WTC11 (cell line): ENCODE measurements at regions not wholly inside any gene's neighbourhood (a gene's known extent, or its start where the extent isn't known, plus 50 kb on each side); places are given as distances from the start of the nearest gene placed in this dataset.
"Not testable (repeated sequence)": the region's sequence is repeated elsewhere in the genome, so short reads cannot be mapped to it uniquely, and the experiment has no call there.

Source experiments
- ATF1 ChIP-seq: sonication (generic); formaldehyde crosslinking; IDR thresholded peaks from 2 replicates; pipeline ENCODE4 v1.8.1; 2023; ENCODE audit warnings: mild to moderate bottlenecking, moderate library complexity, missing genetic modification reagents
- ATF2 ChIP-seq: sonication (generic); formaldehyde crosslinking; IDR thresholded peaks from 2 replicates; pipeline ENCODE4 v1.8.1; 2022; ENCODE audit warnings: low read depth, missing genetic modification reagents, borderline replicate concordance
- FOXK1 ChIP-seq: sonication (generic); formaldehyde crosslinking; IDR thresholded peaks from 2 replicates; pipeline ENCODE4 v1.8.0; 2022; ENCODE audit warnings: mild to moderate bottlenecking, moderate library complexity, missing genetic modification reagents
- IRF2 ChIP-seq: sonication (generic); formaldehyde crosslinking; IDR thresholded peaks from 2 replicates; pipeline ENCODE4 v1.8.0; 2022; ENCODE audit warnings: low read depth, missing genetic modification reagents, borderline replicate concordance
- NFE2L1 ChIP-seq: sonication (generic); formaldehyde crosslinking; IDR thresholded peaks from 2 replicates; pipeline ENCODE4 v1.8.1; 2023; ENCODE audit warnings: missing genetic modification reagents
- PRDM15 ChIP-seq: sonication (generic); formaldehyde crosslinking; IDR thresholded peaks from 2 replicates; pipeline ENCODE4 v1.8.0; 2022; ENCODE audit warnings: missing genetic modification reagents
- TEAD4 ChIP-seq: sonication (generic); formaldehyde crosslinking; IDR thresholded peaks from 2 replicates; pipeline ENCODE4 v1.8.0; 2022; ENCODE audit warnings: mild to moderate bottlenecking, missing genetic modification reagents
- TF ChIP-seq, protein P1 (sequence below): fragments of 200-600 bp; IDR thresholded peaks from 2 replicates; pipeline ENCODE4 v1.8.0; 2022; ENCODE audit warnings: antibody characterized with exemption
- TF ChIP-seq, protein P2 (sequence below): sonication (generic); formaldehyde crosslinking; IDR thresholded peaks from 2 replicates; pipeline ENCODE4 v1.8.0; 2023; ENCODE audit warnings: mild to moderate bottlenecking, missing genetic modification reagents
- TF ChIP-seq, protein P3 (sequence below): sonication (generic); formaldehyde crosslinking; IDR thresholded peaks from 2 replicates; pipeline ENCODE4 v1.8.1; 2023; ENCODE audit warnings: mild to moderate bottlenecking, missing genetic modification reagents, moderate library complexity
- TF ChIP-seq, protein P4 (sequence below): sonication (generic); formaldehyde crosslinking; conservative IDR thresholded peaks from 2 replicates; pipeline ENCODE4 v1.8.1; 2023; ENCODE audit warnings: mild to moderate bottlenecking, low read depth, missing genetic modification reagents, moderate library complexity
- TF ChIP-seq, protein P5 (sequence below): sonication (generic); formaldehyde crosslinking; IDR thresholded peaks from 2 replicates; pipeline ENCODE4 v1.8.0; 2022; ENCODE audit warnings: mild to moderate bottlenecking, missing genetic modification reagents

- TF ChIP-seq, protein P1, sequence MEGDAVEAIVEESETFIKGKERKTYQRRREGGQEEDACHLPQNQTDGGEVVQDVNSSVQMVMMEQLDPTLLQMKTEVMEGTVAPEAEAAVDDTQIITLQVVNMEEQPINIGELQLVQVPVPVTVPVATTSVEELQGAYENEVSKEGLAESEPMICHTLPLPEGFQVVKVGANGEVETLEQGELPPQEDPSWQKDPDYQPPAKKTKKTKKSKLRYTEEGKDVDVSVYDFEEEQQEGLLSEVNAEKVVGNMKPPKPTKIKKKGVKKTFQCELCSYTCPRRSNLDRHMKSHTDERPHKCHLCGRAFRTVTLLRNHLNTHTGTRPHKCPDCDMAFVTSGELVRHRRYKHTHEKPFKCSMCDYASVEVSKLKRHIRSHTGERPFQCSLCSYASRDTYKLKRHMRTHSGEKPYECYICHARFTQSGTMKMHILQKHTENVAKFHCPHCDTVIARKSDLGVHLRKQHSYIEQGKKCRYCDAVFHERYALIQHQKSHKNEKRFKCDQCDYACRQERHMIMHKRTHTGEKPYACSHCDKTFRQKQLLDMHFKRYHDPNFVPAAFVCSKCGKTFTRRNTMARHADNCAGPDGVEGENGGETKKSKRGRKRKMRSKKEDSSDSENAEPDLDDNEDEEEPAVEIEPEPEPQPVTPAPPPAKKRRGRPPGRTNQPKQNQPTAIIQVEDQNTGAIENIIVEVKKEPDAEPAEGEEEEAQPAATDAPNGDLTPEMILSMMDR, result not testable (repeated sequence)
- TF ChIP-seq TEAD4, PRDM15, FOXK1, ATF2, IRF2, ATF1, NFE2L1 (CRISPR knock-in tag): not testable (repeated sequence)
- TF ChIP-seq, protein P2, sequence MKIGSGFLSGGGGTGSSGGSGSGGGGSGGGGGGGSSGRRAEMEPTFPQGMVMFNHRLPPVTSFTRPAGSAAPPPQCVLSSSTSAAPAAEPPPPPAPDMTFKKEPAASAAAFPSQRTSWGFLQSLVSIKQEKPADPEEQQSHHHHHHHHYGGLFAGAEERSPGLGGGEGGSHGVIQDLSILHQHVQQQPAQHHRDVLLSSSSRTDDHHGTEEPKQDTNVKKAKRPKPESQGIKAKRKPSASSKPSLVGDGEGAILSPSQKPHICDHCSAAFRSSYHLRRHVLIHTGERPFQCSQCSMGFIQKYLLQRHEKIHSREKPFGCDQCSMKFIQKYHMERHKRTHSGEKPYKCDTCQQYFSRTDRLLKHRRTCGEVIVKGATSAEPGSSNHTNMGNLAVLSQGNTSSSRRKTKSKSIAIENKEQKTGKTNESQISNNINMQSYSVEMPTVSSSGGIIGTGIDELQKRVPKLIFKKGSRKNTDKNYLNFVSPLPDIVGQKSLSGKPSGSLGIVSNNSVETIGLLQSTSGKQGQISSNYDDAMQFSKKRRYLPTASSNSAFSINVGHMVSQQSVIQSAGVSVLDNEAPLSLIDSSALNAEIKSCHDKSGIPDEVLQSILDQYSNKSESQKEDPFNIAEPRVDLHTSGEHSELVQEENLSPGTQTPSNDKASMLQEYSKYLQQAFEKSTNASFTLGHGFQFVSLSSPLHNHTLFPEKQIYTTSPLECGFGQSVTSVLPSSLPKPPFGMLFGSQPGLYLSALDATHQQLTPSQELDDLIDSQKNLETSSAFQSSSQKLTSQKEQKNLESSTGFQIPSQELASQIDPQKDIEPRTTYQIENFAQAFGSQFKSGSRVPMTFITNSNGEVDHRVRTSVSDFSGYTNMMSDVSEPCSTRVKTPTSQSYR, result not testable (repeated sequence)
- TF ChIP-seq, protein P3, sequence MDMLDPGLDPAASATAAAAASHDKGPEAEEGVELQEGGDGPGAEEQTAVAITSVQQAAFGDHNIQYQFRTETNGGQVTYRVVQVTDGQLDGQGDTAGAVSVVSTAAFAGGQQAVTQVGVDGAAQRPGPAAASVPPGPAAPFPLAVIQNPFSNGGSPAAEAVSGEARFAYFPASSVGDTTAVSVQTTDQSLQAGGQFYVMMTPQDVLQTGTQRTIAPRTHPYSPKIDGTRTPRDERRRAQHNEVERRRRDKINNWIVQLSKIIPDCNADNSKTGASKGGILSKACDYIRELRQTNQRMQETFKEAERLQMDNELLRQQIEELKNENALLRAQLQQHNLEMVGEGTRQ (CRISPR knock-in tag), result not testable (repeated sequence)
- TF ChIP-seq, protein P4, sequence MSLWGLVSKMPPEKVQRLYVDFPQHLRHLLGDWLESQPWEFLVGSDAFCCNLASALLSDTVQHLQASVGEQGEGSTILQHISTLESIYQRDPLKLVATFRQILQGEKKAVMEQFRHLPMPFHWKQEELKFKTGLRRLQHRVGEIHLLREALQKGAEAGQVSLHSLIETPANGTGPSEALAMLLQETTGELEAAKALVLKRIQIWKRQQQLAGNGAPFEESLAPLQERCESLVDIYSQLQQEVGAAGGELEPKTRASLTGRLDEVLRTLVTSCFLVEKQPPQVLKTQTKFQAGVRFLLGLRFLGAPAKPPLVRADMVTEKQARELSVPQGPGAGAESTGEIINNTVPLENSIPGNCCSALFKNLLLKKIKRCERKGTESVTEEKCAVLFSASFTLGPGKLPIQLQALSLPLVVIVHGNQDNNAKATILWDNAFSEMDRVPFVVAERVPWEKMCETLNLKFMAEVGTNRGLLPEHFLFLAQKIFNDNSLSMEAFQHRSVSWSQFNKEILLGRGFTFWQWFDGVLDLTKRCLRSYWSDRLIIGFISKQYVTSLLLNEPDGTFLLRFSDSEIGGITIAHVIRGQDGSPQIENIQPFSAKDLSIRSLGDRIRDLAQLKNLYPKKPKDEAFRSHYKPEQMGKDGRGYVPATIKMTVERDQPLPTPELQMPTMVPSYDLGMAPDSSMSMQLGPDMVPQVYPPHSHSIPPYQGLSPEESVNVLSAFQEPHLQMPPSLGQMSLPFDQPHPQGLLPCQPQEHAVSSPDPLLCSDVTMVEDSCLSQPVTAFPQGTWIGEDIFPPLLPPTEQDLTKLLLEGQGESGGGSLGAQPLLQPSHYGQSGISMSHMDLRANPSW (CRISPR knock-in tag), result not testable (repeated sequence)
- TF ChIP-seq, protein P5, sequence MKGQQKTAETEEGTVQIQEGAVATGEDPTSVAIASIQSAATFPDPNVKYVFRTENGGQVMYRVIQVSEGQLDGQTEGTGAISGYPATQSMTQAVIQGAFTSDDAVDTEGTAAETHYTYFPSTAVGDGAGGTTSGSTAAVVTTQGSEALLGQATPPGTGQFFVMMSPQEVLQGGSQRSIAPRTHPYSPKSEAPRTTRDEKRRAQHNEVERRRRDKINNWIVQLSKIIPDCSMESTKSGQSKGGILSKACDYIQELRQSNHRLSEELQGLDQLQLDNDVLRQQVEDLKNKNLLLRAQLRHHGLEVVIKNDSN, result not testable (repeated sequence)
These were observed 205.8 kb downstream of the ALG10 start for GRCh38 chr12:34228046-34228445.
